H9 (cell line): ENCODE measurements at regions not wholly inside any gene's neighbourhood (a gene's known extent, or its start where the extent isn't known, plus 50 kb on each side); places are given as distances from the start of the nearest gene placed in this dataset.

Experiments used
- DNase-seq: peaks from one replicate; pipeline ENCODE4 v3.0.0-alpha.2; 2017
- H2AFZ ChIP-seq: one replicate; pipeline ENCODE4 v1.6.1; 2013; ENCODE audit warnings: mild to moderate bottlenecking, low read length, control low read depth, moderate library complexity
- H2AK5ac ChIP-seq: 2 replicates; pipeline ENCODE4 v1.6.1; 2013; ENCODE audit warnings: low read length, control low read depth, mixed read lengths; ENCODE audit not compliant: insufficient read length
- H2BK120ac ChIP-seq: one replicate; pipeline ENCODE4 v1.6.1; 2013; ENCODE audit warnings: low read depth, mild to moderate bottlenecking, low read length, control low read depth, inconsistent platforms; ENCODE audit not compliant: poor library complexity, severe bottlenecking
- H2BK12ac ChIP-seq: 2 replicates; pipeline ENCODE4 v1.6.1; 2013; ENCODE audit warnings: low read length, control low read depth, mixed read lengths, low read depth; ENCODE audit not compliant: insufficient read length
- H2BK15ac ChIP-seq: 2 replicates; pipeline ENCODE4 v1.6.1; 2013; ENCODE audit warnings: low read depth, low read length, control low read depth
- H2BK20ac ChIP-seq: one replicate; pipeline ENCODE4 v1.6.1; 2013; ENCODE audit warnings: low read depth, mild to moderate bottlenecking, low read length, control low read depth, inconsistent platforms; ENCODE audit not compliant: poor library complexity, severe bottlenecking
- H2BK5ac ChIP-seq: 2 replicates; pipeline ENCODE4 v1.6.1; 2013; ENCODE audit warnings: low read length, control low read depth, mixed read lengths; ENCODE audit not compliant: insufficient read length
- H3K14ac ChIP-seq: 2 replicates; pipeline ENCODE4 v1.6.1; 2013; ENCODE audit warnings: low read length, control low read depth; ENCODE audit not compliant: insufficient read depth
- H3K18ac ChIP-seq: 2 replicates; pipeline ENCODE4 v1.6.1; 2013; ENCODE audit warnings: low read depth, mild to moderate bottlenecking, mixed read lengths, low read length, control low read depth; ENCODE audit not compliant: insufficient read length
- H3K23ac ChIP-seq: 2 replicates; pipeline ENCODE4 v1.6.1; 2013; ENCODE audit warnings: low read length, control low read depth, mixed read lengths, low read depth; ENCODE audit not compliant: insufficient read length
- H3K23me2 ChIP-seq: 2 replicates; pipeline ENCODE4 v1.6.1; 2013; ENCODE audit warnings: low read depth, mild to moderate bottlenecking, mixed read lengths, low read length, control low read depth; ENCODE audit not compliant: insufficient read length, poor library complexity, severe bottlenecking
- H3K27ac ChIP-seq: 2 replicates; pipeline ENCODE4 v1.5.1; 2013; ENCODE audit warnings: low read length, control low read depth, mixed read lengths, low read depth; ENCODE audit not compliant: insufficient read length
- H3K27me3 ChIP-seq: 2 replicates; pipeline ENCODE4 v1.6.1; 2013; ENCODE audit warnings: low read length, control low read depth, inconsistent platforms; ENCODE audit not compliant: insufficient read depth
- H3K4ac ChIP-seq: 2 replicates; pipeline ENCODE4 v1.6.1; 2013; ENCODE audit warnings: low read depth, mild to moderate bottlenecking, control low read depth, inconsistent platforms, low read length, moderate library complexity
- H3K4me1 ChIP-seq: 2 replicates; pipeline ENCODE4 v1.6.1; 2013; ENCODE audit warnings: low read length, control low read depth, inconsistent platforms; ENCODE audit not compliant: insufficient read depth
- H3K4me2 ChIP-seq: 2 replicates; pipeline ENCODE4 v1.6.1; 2013; ENCODE audit warnings: low read length, control low read depth, mixed read lengths; ENCODE audit not compliant: insufficient read length, insufficient read depth
- H3K56ac ChIP-seq: 2 replicates; pipeline ENCODE4 v1.6.1; 2013; ENCODE audit warnings: low read depth, mild to moderate bottlenecking, mixed read lengths, low read length, control low read depth; ENCODE audit not compliant: insufficient read length
- H3K79me1 ChIP-seq: 2 replicates; pipeline ENCODE4 v1.6.1; 2013; ENCODE audit warnings: low read depth, mild to moderate bottlenecking, moderate library complexity, low read length, control low read depth, inconsistent platforms; ENCODE audit not compliant: insufficient read depth, poor library complexity, severe bottlenecking
- H3K79me2 ChIP-seq: 2 replicates; pipeline ENCODE4 v1.6.1; 2013; ENCODE audit warnings: low read length, control low read depth, inconsistent platforms; ENCODE audit not compliant: insufficient read depth
- H3K9ac ChIP-seq: 2 replicates; pipeline ENCODE4 v1.6.1; 2013; ENCODE audit warnings: low read length, control low read depth, mixed read lengths; ENCODE audit not compliant: insufficient read length; ENCODE audit errors: extremely low read depth
- H3K9me3 ChIP-seq: one replicate; pipeline ENCODE4 v1.6.1; 2013; ENCODE audit warnings: low read depth, low read length, inconsistent platforms; ENCODE audit not compliant: control insufficient read depth
- H3T11ph ChIP-seq: one replicate; pipeline ENCODE4 v1.6.1; 2013; ENCODE audit warnings: mild to moderate bottlenecking, low read length, control low read depth, inconsistent platforms
- H4K20me1 ChIP-seq: one replicate; pipeline ENCODE4 v1.6.1; 2013; ENCODE audit not compliant: control insufficient read depth, insufficient read length, insufficient read depth
- H4K5ac ChIP-seq: 2 replicates; pipeline ENCODE4 v1.6.1; 2013; ENCODE audit warnings: low read depth, mild to moderate bottlenecking, mixed read lengths, low read length, control low read depth; ENCODE audit not compliant: insufficient read length
- H4K8ac ChIP-seq: replicated peaks from 2 replicates; pipeline ENCODE4 v1.6.1; 2013; ENCODE audit warnings: low read length, control low read depth, mixed read lengths, low read depth; ENCODE audit not compliant: insufficient read length
- H4K91ac ChIP-seq: 2 replicates; pipeline ENCODE4 v1.6.1; 2013; ENCODE audit warnings: low read depth, mild to moderate bottlenecking, moderate library complexity, mixed read lengths, low read length, control low read depth; ENCODE audit not compliant: insufficient read length
- H3K27ac Mint-ChIP-seq, 3 experiments: 2 replicates in 2 of 3; 3 replicates in 1 of 3; pipeline ENCODE4 v1.8.0; 2020 to 2021; ENCODE audit warnings: mixed read lengths in 3 of 3, mild to moderate bottlenecking in 1 of 3, moderate library complexity in 1 of 3
- H3K27me3 Mint-ChIP-seq: 2 replicates; pipeline ENCODE4 v1.8.0; 2021; ENCODE audit warnings: low read depth, mild to moderate bottlenecking, moderate library complexity, mixed read lengths
- H3K36me3 Mint-ChIP-seq, 3 experiments: 2 replicates in 2 of 3; 3 replicates in 1 of 3; pipeline ENCODE4 v1.8.0; 2020 to 2021; ENCODE audit warnings: low read depth in 3 of 3, mixed read lengths in 3 of 3; ENCODE audit not compliant: insufficient read depth in 1 of 3
- H3K4me1 Mint-ChIP-seq, 2 experiments: 2 replicates each; pipeline ENCODE4 v1.8.0; 2020; ENCODE audit warnings: mixed read lengths in 2 of 2
- H3K4me3 Mint-ChIP-seq, 2 experiments: 2 replicates in 1 of 2; 3 replicates in 1 of 2; pipeline ENCODE4 v1.8.0; 2020 to 2021; ENCODE audit warnings: mild to moderate bottlenecking in 2 of 2, mixed read lengths in 2 of 2, moderate library complexity in 1 of 2
- H3K9me3 Mint-ChIP-seq, 2 experiments: 2 replicates in 1 of 2; 3 replicates in 1 of 2; pipeline ENCODE4 v1.8.0; 2020; ENCODE audit warnings: mild to moderate bottlenecking in 2 of 2, mixed read lengths in 2 of 2, moderate library complexity in 1 of 2
- WGBS: extraction: QIAGEN DNeasy Blood & Tissue Kit; methylation state at CpG from one replicate; pipeline ENCODE4 v1.1.7; 2013; ENCODE audit warnings: missing lambda C conversion rate, low lambda C conversion rate, mixed read lengths; ENCODE audit not compliant: insufficient read length; ENCODE audit errors: extremely low coverage; 5-methylcytosine and 5-hydroxymethylcytosine counted together
- TF ChIP-seq, protein P1 (sequence below): fragments of 200-600 bp; sonication (generic); conservative IDR thresholded peaks from 3 replicates; pipeline ENCODE4 v1.8.0; 2021; ENCODE audit warnings: antibody characterized with exemption, mild to moderate bottlenecking

DNA sequence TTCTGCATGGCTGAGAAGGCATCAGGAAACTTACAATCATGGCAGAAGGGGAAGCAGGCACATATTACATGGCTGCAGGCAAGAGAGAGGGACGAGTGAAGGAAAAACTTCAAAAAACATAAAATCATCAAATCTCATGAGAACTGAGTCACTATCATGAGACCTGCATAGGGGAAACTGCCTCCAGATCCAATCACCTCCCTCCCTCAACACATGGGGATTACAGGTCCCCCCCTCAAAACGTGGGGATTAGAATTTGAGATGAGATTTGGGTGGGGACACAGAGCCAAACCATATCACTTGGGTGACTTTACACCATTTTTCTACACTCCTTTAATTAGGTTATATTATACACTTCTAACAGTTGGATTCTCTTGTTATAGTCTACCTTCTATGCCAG lies 490.7 kb upstream of the KCND2 start:
- H3K4ac ChIP-seq: no peak overlapping the region
- H3K9me3 ChIP-seq: no peaks in the 10 kb centered on the region
- H3K4me2 ChIP-seq: no peak overlapping the region
- no peak for DNase-seq
- H4K20me1 ChIP-seq: no peaks in the 10 kb centered on the region
- no peaks in the 10 kb centered on the region for H3K27me3 ChIP-seq
- no peak overlapping the region for H2AK5ac ChIP-seq
- H2BK20ac ChIP-seq: no peak overlapping the region
- H3K56ac ChIP-seq: no peak overlapping the region
- no peaks in the 10 kb centered on the region for H3K79me2 ChIP-seq
- no peaks in the 10 kb centered on the region for H3K4me1 ChIP-seq
- H3T11ph ChIP-seq: no peak overlapping the region
- no peak overlapping the region for H2BK120ac ChIP-seq
- H3K79me1 ChIP-seq: no peaks in the 10 kb centered on the region
- no peaks in the 10 kb centered on the region for H3K4me1 Mint-ChIP-seq
- H3K23ac ChIP-seq: no peak overlapping the region
- H2AFZ ChIP-seq: no peak overlapping the region
- H4K91ac ChIP-seq: no peak overlapping the region
- no peak overlapping the region for H3K27ac Mint-ChIP-seq
- H4K5ac ChIP-seq: no peak overlapping the region
- H3K4me3 Mint-ChIP-seq: no peak overlapping the region
- no peaks in the 10 kb centered on the region for H3K23me2 ChIP-seq
- TF ChIP-seq, protein P1, sequence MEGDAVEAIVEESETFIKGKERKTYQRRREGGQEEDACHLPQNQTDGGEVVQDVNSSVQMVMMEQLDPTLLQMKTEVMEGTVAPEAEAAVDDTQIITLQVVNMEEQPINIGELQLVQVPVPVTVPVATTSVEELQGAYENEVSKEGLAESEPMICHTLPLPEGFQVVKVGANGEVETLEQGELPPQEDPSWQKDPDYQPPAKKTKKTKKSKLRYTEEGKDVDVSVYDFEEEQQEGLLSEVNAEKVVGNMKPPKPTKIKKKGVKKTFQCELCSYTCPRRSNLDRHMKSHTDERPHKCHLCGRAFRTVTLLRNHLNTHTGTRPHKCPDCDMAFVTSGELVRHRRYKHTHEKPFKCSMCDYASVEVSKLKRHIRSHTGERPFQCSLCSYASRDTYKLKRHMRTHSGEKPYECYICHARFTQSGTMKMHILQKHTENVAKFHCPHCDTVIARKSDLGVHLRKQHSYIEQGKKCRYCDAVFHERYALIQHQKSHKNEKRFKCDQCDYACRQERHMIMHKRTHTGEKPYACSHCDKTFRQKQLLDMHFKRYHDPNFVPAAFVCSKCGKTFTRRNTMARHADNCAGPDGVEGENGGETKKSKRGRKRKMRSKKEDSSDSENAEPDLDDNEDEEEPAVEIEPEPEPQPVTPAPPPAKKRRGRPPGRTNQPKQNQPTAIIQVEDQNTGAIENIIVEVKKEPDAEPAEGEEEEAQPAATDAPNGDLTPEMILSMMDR: no peak
- no peak overlapping the region for H2BK5ac ChIP-seq
- no peaks in the 10 kb centered on the region for H3K9me3 Mint-ChIP-seq
- H3K27me3 Mint-ChIP-seq: no peaks in the 10 kb centered on the region
- H4K8ac ChIP-seq: no peak overlapping the region
- H3K14ac ChIP-seq: no peak overlapping the region
- H3K18ac ChIP-seq: no peak overlapping the region
- no peak overlapping the region for H2BK12ac ChIP-seq
- WGBS: no CpG with 5 or more reads among the region's 2 CpGs
- no peaks in the 10 kb centered on the region for H3K36me3 Mint-ChIP-seq
- H2BK15ac ChIP-seq: no peak overlapping the region
- no peak overlapping the region for H3K27ac ChIP-seq
- H3K9ac ChIP-seq: no peak overlapping the region
